Activated CD4-positive, alpha-beta T cell treated with anti-CD3 and anti-CD28 coated beads for 1 hour (primary cell): ENCODE measurements at regions not wholly inside any gene's neighbourhood (a gene's known extent, or its start where the extent isn't known, plus 50 kb on each side); places are given as distances from the start of the nearest gene placed in this dataset.

Source experiments
- DNase-seq: peaks from one replicate; pipeline ENCODE4 v3.0.0-alpha.2; 2020

GRCh38 chr2:42864641-42865280 lies 72.4 kb upstream of the HAAO start:
- DNase-seq, result no peak

GRCh38 chr2:42864222-42864621 lies 71.8 kb upstream of the HAAO start:
- DNase-seq, result no peak

GRCh38 chr2:42863751-42864150 lies 71.4 kb upstream of the HAAO start:
- DNase-seq, result no peak

GRCh38 chr2:42863320-42863719 lies 70.9 kb upstream of the HAAO start:
- no peak for DNase-seq

- no peak for DNase-seq
These were observed 70.3 kb upstream of the HAAO start for GRCh38 chr2:42862669-42863185.

GRCh38 chr2:42861321-42861720 lies 68.9 kb upstream of the HAAO start:
- no peak for DNase-seq

- no peak for DNase-seq
These were observed 68.1 kb upstream of the HAAO start for GRCh38 chr2:42860319-42861094.

- DNase-seq, result no peak
These were observed 67.4 kb upstream of the HAAO start for GRCh38 chr2:42859791-42860190.

- DNase-seq, result peak; percentile 28
These were observed 66.7 kb upstream of the HAAO start for GRCh38 chr2:42859006-42859552.

- no peak for DNase-seq
These were observed 66.0 kb upstream of the HAAO start for GRCh38 chr2:42858140-42859005.

GRCh38 chr2:42856891-42857632 lies 64.7 kb upstream of the HAAO start:
- DNase-seq, result no peak

GRCh38 chr2:42856106-42856860 lies 63.9 kb upstream of the HAAO start:
- no peak for DNase-seq

GRCh38 chr2:42855221-42855970 lies 63.0 kb upstream of the HAAO start:
- DNase-seq, result no peak

- DNase-seq, result no peak
These were observed 61.9 kb upstream of the HAAO start for GRCh38 chr2:42854207-42854818.

- DNase-seq, result no peak
These were observed 61.3 kb upstream of the HAAO start for GRCh38 chr2:42853549-42854206.

- DNase-seq, result no peak
These were observed 60.4 kb upstream of the HAAO start for GRCh38 chr2:42852798-42853197.

GRCh38 chr2:42851740-42852250 lies 59.4 kb upstream of the HAAO start:
- DNase-seq, result no peak

GRCh38 chr2:42851186-42851585 lies 58.8 kb upstream of the HAAO start:
- DNase-seq, result no peak

GRCh38 chr2:42850016-42850805 lies 57.8 kb upstream of the HAAO start:
- no peak for DNase-seq
